ENCODE measurements at regions not wholly inside any gene's neighbourhood (a gene's known extent, or its start where the extent isn't known, plus 50 kb on each side); places are given as distances from the start of the nearest gene placed in this dataset.

DNA sequence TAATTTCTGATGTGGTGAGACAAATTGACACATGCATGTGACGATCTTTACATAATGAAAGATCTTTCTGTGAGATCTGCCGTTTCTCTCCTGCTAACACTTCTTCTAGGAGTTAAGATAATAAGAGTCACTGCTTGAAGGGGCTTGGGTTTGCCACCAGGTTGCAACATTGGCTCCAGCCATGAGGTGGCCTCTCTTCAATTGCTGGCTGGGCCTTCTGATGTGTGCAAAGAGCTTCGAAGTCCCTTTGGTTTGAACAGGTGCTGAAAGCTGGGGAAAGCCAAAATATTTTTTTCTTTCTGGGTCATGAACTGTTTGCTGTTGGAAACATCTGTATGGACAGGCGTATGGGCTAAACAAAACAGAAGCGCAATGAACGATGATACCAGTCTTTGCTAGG, 204.1 kb upstream of the SALL1 start:
- Mint-ChIP-seq H3K27ac (no peak overlapping the region), H3K36me3 (ENCODE audit: insufficient read depth) (no peaks in the 10 kb centered on the region), H3K4me3 (ENCODE audit: low read depth) (no peak overlapping the region), H3K9me3 (ENCODE audit: low read depth) (no peaks in the 10 kb centered on the region), H3K4me1 (ENCODE audit: low read depth) (peaks cover 8% of the 10 kb centered on the region), H3K27me3 (peaks cover 16% of the 10 kb centered on the region)
- no peak for DNase-seq (ENCODE audit: low spot score, unreplicated experiment)
- TF ChIP-seq, protein P1, sequence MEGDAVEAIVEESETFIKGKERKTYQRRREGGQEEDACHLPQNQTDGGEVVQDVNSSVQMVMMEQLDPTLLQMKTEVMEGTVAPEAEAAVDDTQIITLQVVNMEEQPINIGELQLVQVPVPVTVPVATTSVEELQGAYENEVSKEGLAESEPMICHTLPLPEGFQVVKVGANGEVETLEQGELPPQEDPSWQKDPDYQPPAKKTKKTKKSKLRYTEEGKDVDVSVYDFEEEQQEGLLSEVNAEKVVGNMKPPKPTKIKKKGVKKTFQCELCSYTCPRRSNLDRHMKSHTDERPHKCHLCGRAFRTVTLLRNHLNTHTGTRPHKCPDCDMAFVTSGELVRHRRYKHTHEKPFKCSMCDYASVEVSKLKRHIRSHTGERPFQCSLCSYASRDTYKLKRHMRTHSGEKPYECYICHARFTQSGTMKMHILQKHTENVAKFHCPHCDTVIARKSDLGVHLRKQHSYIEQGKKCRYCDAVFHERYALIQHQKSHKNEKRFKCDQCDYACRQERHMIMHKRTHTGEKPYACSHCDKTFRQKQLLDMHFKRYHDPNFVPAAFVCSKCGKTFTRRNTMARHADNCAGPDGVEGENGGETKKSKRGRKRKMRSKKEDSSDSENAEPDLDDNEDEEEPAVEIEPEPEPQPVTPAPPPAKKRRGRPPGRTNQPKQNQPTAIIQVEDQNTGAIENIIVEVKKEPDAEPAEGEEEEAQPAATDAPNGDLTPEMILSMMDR (IDR thresholded peaks at IDR 0.05; ENCODE audit: unreplicated experiment) = no peak

DNA sequence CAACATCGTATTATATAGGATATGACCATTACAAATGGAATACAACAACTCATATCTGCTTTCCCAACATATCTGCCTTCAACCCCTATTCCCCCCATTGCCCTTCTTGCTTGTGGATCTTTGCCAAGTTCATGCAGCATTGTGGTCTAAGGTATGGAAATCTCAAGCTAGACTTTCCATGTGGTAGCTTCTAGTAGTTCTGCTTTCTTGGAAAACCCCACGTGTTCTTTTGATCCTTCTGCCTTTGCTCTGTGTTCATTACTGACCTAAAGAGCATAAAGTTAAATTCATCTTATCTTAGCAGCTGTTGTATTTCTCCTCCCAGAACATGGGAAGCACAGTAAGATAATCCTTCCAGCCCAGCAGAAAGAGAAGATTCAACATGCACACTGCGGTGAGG, 202.0 kb upstream of the SALL1 start:
- Mint-ChIP-seq H3K27me3 (peaks cover 13% of the 10 kb centered on the region), H3K4me3 (ENCODE audit: low read depth) (no peak overlapping the region), H3K27ac (no peak overlapping the region), H3K9me3 (ENCODE audit: low read depth) (no peaks in the 10 kb centered on the region), H3K4me1 (ENCODE audit: low read depth) (peaks cover 6% of the 10 kb centered on the region), H3K36me3 (ENCODE audit: insufficient read depth) (no peaks in the 10 kb centered on the region)
- TF ChIP-seq, protein P1 (IDR thresholded peaks at IDR 0.05; ENCODE audit: unreplicated experiment) = no peak
- no peak for DNase-seq (ENCODE audit: low spot score, unreplicated experiment)

DNA sequence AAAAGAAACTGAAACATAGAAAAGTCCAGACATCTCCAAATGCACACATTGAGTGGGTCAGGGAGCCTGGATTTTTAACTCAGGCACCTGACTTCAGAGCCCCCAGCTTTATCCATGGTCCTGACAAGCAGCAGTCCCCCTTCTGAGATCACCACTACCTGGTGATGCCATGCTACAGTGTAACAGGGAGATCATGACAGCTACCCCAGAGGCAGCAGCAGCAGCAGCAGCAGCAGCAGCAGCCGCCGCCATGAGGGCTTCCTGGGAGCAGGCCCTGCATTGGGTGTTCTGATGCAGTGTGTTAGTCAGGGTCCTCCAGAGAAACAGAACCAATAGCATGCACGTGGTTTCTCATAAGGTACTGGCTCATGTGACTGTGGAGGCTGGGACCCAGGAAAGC, 198.6 kb upstream of the SALL1 start:
- Mint-ChIP-seq H3K4me1 (ENCODE audit: low read depth) (no peaks in the 10 kb centered on the region), H3K27ac (no peak overlapping the region), H3K36me3 (ENCODE audit: insufficient read depth) (no peaks in the 10 kb centered on the region), H3K9me3 (ENCODE audit: low read depth) (no peaks in the 10 kb centered on the region), H3K4me3 (ENCODE audit: low read depth) (no peak overlapping the region), H3K27me3 (peaks cover 18% of the 10 kb centered on the region)
- DNase-seq (ENCODE audit: low spot score, unreplicated experiment) = no peak
- TF ChIP-seq, protein P1 (IDR thresholded peaks at IDR 0.05; ENCODE audit: unreplicated experiment) = no peak

DNA sequence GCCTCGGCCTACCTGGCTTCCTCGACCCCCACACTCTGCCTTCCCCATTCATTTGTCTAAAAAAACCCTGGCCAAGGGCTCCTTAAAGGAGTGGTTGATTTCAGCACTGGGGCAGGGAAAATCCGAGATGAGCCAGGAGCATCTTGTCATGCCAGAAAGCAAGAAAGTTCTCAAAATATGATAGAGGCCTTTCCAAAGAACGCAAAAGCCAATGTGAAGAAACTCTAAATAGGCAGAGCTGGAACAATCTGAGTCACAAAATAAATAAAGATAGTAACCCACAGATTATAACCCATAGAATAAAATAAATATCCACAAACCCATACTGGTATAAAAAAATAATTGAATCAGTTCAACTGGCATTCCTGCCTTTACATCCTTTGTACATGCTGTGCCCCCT, 192.3 kb upstream of the SALL1 start:
- Mint-ChIP-seq H3K27ac (no peak overlapping the region), H3K36me3 (ENCODE audit: insufficient read depth) (no peaks in the 10 kb centered on the region), H3K27me3 (peaks cover 22% of the 10 kb centered on the region), H3K4me1 (ENCODE audit: low read depth) (no peaks in the 10 kb centered on the region), H3K4me3 (ENCODE audit: low read depth) (no peak overlapping the region), H3K9me3 (ENCODE audit: low read depth) (no peaks in the 10 kb centered on the region)
- DNase-seq (ENCODE audit: low spot score, unreplicated experiment) = no peak
- TF ChIP-seq, protein P1 (IDR thresholded peaks at IDR 0.05; ENCODE audit: unreplicated experiment) = no peak

DNA sequence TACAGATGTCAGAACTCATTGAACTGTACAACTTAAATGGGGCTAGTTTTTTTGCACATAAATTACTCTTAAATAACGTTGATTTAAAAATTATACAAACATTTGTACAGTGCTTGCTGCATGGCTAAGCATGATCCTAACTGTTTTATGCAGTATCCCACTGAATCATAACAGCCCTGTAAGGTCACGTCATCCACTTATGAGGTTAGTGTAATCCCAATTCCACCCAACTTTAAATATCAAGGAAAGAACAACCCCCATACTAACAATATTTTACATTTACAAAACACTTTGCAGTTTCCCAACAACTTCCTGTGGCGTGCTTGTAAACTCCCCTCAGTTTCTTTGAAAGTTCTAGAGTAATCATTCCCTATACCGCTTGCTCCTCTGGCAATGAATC, 190.1 kb upstream of the SALL1 start:
- Mint-ChIP-seq H3K27ac (no peak overlapping the region), H3K4me1 (ENCODE audit: low read depth) (no peaks in the 10 kb centered on the region), H3K27me3 (peaks cover 28% of the 10 kb centered on the region), H3K36me3 (ENCODE audit: insufficient read depth) (no peaks in the 10 kb centered on the region), H3K4me3 (ENCODE audit: low read depth) (no peak overlapping the region), H3K9me3 (ENCODE audit: low read depth) (no peaks in the 10 kb centered on the region)
- DNase-seq (ENCODE audit: low spot score, unreplicated experiment) = no peak
- TF ChIP-seq, protein P1 (IDR thresholded peaks at IDR 0.05; ENCODE audit: unreplicated experiment) = no peak
